ENCODE measurements at regions not wholly inside any gene's neighbourhood (a gene's known extent, or its start where the extent isn't known, plus 50 kb on each side); places are given as distances from the start of the nearest gene placed in this dataset.
"Not testable (repeated sequence)": the region's sequence is repeated elsewhere in the genome, so short reads cannot be mapped to it uniquely, and the experiment has no call there.

- DNase-seq, result not testable (repeated sequence)
Measured at GRCh38 chr13:18238586-18238985, 943.0 kb downstream of the TUBA3C start.

- DNase-seq, result no peak
Measured at GRCh38 chr13:18236528-18236815, 945.2 kb downstream of the TUBA3C start.

- DNase-seq, result no peak
Measured at GRCh38 chr13:18235756-18236527, 945.7 kb downstream of the TUBA3C start.

- no peak for DNase-seq
Measured at GRCh38 chr13:18235172-18235571, 946.5 kb downstream of the TUBA3C start.

GRCh38 chr13:18234451-18234850 is 947.2 kb downstream of the TUBA3C start:
- not testable (repeated sequence) for DNase-seq

- DNase-seq, result no peak
Measured at GRCh38 chr13:18233783-18234299, 947.8 kb downstream of the TUBA3C start.

- DNase-seq, result no peak
Measured at GRCh38 chr13:18232994-18233782, 948.4 kb downstream of the TUBA3C start.

- DNase-seq, result no peak
Measured at GRCh38 chr13:18232298-18232993, 949.2 kb downstream of the TUBA3C start.

GRCh38 chr13:18224411-18224810 is 957.2 kb downstream of the TUBA3C start:
- DNase-seq, result not testable (repeated sequence)

GRCh38 chr13:18214689-18215088 is 966.9 kb downstream of the TUBA3C start:
- not testable (repeated sequence) for DNase-seq

- DNase-seq, result not testable (repeated sequence)
Measured at GRCh38 chr13:18213511-18213910, 968.1 kb downstream of the TUBA3C start.

- DNase-seq, result no peak
Measured at GRCh38 chr13:18212873-18213272, 968.8 kb downstream of the TUBA3C start.

- DNase-seq, result not testable (repeated sequence)
Measured at GRCh38 chr13:18211752-18212560, 969.7 kb downstream of the TUBA3C start.

GRCh38 chr13:18204614-18205178 is 976.9 kb downstream of the TUBA3C start:
- not testable (repeated sequence) for DNase-seq

GRCh38 chr13:18195365-18195678 is 986.3 kb downstream of the TUBA3C start:
- not testable (repeated sequence) for DNase-seq

GRCh38 chr13:18194631-18195364 is 986.8 kb downstream of the TUBA3C start:
- not testable (repeated sequence) for DNase-seq

GRCh38 chr13:18194104-18194503 is 987.5 kb downstream of the TUBA3C start:
- not testable (repeated sequence) for DNase-seq
